GM12878 (cell line): ENCODE measurements at regions not wholly inside any gene's neighbourhood (a gene's known extent, or its start where the extent isn't known, plus 50 kb on each side); places are given as distances from the start of the nearest gene placed in this dataset.

ENCODE experiments used
- CTCF ChIP-seq, 3 experiments: IDR thresholded peaks in 2 of 3; conservative IDR thresholded peaks in 1 of 3; 2 replicates each; pipeline ENCODE4 v1.5.1; 2011; ENCODE audit warnings: low read depth in 3 of 3, low read length in 3 of 3, mild to moderate bottlenecking in 3 of 3, control low read depth in 2 of 3, moderate library complexity in 2 of 3, inconsistent platforms in 1 of 3, mixed read lengths in 1 of 3; ENCODE audit not compliant: control insufficient read depth in 2 of 3, insufficient read depth in 1 of 3; ENCODE audit errors: extremely low read depth in 1 of 3
- FOS ChIP-seq: IDR thresholded peaks from 3 replicates; pipeline ENCODE4 v1.6.1; 2011; ENCODE audit warnings: borderline replicate concordance; ENCODE audit not compliant: insufficient read length; ENCODE audit errors: extremely low read depth
- MXI1 ChIP-seq: fragments of 150-350 bp; IDR thresholded peaks from 2 replicates; pipeline ENCODE4 v1.6.1; 2011; ENCODE audit warnings: low read depth, mild to moderate bottlenecking, inconsistent platforms, low read length, improper control_type of control experiment
- PAX8 ChIP-seq: fragments of 450-650 bp; IDR thresholded peaks from 2 replicates; pipeline ENCODE4 v1.6.1; 2017; ENCODE audit warnings: mild to moderate bottlenecking, moderate library complexity
- POLR2A ChIP-seq: IDR thresholded peaks from 2 replicates; pipeline ENCODE4 v1.6.1; 2011; ENCODE audit warnings: low read depth, mild to moderate bottlenecking, low read length
- POLR2AphosphoS2 ChIP-seq: IDR thresholded peaks from 2 replicates; pipeline ENCODE4 v1.6.1; 2011; ENCODE audit warnings: low read depth, mild to moderate bottlenecking, low read length, improper control_type of control experiment, moderate library complexity
- RBBP5 ChIP-seq: fragments of 200-600 bp; sonication (generic); conservative IDR thresholded peaks from 2 replicates; pipeline ENCODE4 v1.6.1; 2016
- RFX5 ChIP-seq: IDR thresholded peaks from 2 replicates; pipeline ENCODE4 v1.6.1; 2011; ENCODE audit warnings: low read depth, low read length, improper control_type of control experiment
- SP1 ChIP-seq: IDR thresholded peaks from one replicate; pipeline ENCODE4 v1.6.1; 2011; ENCODE audit warnings: low read depth, low read length
- SPI1 ChIP-seq: IDR thresholded peaks from 2 replicates; pipeline ENCODE4 v1.6.1; 2011; ENCODE audit warnings: low read depth, mild to moderate bottlenecking, low read length, moderate library complexity, borderline replicate concordance; ENCODE audit not compliant: insufficient read depth
- TAF1 ChIP-seq: IDR thresholded peaks from 2 replicates; pipeline ENCODE4 v1.6.1; 2011; ENCODE audit warnings: mild to moderate bottlenecking, low read depth, low read length, borderline replicate concordance
- TARDBP ChIP-seq: IDR thresholded peaks from 2 replicates; pipeline ENCODE4 v1.6.1; 2016; ENCODE audit warnings: borderline replicate concordance
- ZNF207 ChIP-seq: fragments of 450-650 bp; IDR thresholded peaks from 2 replicates; pipeline ENCODE4 v1.6.1; 2014; ENCODE audit warnings: antibody characterized with exemption, mild to moderate bottlenecking, borderline replicate concordance
- TF ChIP-seq, protein P1 (sequence below): fragments of 450-650 bp; IDR thresholded peaks from 2 replicates; pipeline ENCODE4 v1.6.1; 2017; ENCODE audit warnings: mild to moderate bottlenecking, moderate library complexity

DNA sequence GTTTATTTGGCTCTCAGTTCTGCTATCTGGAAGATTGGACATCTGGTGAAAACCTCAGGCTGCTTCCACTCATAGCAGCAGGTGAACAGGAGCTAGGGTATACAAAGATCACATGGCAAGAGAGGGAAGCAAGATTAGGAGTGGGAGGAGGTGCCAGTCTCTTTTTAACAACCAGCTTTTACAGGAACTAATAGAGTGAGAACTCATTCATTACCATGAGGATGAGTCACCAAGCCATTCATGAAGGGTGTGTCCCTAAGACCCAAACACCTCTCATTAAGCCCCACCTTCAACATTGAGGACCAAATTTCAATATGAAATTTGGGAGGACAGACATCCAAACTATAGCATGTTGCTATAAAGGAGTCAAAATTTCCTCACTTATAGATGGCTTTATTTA lies 85.4 kb upstream of the HCRTR2 start:
- no peak for TF ChIP-seq SPI1
- no peak for TF ChIP-seq POLR2AphosphoS2
- TF ChIP-seq MXI1: no peak
- TF ChIP-seq POLR2A: no peak
- TF ChIP-seq TAF1: no peak
- TF ChIP-seq SP1: no peak
- TF ChIP-seq TARDBP: no peak
- no peak for TF ChIP-seq RFX5
- no peak for TF ChIP-seq CTCF (IDR thresholded peaks at IDR 0.05 in 2 of 3, conservative IDR thresholded peaks at IDR 0.05 in 1 of 3; ENCODE audit: control insufficient read depth in 2 of 3, extremely low read depth in 1 of 3, insufficient read depth in 1 of 3, low read depth in 3 of 3, low read length in 3 of 3)
- no peak for TF ChIP-seq ZNF207
- TF ChIP-seq RBBP5: no peak
- no peak for TF ChIP-seq PAX8
- TF ChIP-seq, protein P1, sequence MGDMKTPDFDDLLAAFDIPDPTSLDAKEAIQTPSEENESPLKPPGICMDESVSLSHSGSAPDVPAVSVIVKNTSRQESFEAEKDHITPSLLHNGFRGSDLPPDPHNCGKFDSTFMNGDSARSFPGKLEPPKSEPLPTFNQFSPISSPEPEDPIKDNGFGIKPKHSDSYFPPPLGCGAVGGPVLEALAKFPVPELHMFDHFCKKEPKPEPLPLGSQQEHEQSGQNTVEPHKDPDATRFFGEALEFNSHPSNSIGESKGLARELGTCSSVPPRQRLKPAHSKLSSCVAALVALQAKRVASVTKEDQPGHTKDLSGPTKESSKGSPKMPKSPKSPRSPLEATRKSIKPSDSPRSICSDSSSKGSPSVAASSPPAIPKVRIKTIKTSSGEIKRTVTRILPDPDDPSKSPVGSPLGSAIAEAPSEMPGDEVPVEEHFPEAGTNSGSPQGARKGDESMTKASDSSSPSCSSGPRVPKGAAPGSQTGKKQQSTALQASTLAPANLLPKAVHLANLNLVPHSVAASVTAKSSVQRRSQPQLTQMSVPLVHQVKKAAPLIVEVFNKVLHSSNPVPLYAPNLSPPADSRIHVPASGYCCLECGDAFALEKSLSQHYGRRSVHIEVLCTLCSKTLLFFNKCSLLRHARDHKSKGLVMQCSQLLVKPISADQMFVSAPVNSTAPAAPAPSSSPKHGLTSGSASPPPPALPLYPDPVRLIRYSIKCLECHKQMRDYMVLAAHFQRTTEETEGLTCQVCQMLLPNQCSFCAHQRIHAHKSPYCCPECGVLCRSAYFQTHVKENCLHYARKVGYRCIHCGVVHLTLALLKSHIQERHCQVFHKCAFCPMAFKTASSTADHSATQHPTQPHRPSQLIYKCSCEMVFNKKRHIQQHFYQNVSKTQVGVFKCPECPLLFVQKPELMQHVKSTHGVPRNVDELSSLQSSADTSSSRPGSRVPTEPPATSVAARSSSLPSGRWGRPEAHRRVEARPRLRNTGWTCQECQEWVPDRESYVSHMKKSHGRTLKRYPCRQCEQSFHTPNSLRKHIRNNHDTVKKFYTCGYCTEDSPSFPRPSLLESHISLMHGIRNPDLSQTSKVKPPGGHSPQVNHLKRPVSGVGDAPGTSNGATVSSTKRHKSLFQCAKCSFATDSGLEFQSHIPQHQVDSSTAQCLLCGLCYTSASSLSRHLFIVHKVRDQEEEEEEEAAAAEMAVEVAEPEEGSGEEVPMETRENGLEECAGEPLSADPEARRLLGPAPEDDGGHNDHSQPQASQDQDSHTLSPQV: no peak
- TF ChIP-seq FOS: no peak
